GM21528 (cell line): ENCODE measurements at regions not wholly inside any gene's neighbourhood (a gene's known extent, or its start where the extent isn't known, plus 50 kb on each side); places are given as distances from the start of the nearest gene placed in this dataset.

ENCODE experiments used
- ATAC-seq: cut with Tn5 transposase; IDR thresholded peaks from one replicate; pipeline ENCODE4 v1.9.1; 2021; ENCODE audit warnings: mild to moderate bottlenecking, moderate library complexity; ENCODE audit not compliant: unreplicated experiment, low FRiP score

DNA sequence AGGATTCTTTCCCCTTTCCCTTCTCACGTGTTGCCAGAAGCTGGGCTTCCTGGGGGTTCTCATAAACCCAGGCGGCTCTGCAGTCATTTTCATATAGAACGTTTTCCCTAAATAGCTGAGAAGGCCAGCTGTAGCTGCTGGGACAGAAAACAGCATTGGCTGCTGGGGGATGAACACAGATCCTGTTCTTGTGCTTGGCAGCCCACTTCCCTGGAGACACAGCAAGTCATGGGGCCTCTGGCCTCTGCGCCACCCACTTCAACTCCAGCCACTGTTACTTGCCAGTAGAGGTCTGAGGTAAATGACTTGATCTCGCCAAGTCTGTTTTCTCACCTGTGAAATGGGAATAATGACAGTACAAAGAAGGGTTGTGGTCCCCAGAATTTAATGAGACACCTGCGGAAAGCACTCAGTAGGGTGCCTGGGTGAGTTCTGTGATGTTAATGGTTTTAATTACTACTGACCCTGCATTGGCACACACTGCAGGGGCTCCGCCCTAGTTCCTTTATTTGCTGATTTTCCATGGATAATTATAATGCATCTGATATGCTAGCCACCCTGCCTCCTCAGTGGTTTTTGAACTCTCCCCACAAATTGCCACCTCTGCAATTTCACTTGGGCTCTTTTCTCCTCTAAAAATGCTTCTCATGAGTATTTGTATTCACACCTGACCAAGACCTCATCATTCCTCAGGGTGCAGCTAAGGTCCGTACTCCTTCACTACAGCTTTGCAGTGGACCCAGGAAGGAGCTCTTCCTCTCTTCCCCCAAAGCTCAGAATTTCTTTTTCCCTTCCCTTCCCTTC, 274.7 kb downstream of the RPLP1 start:
- ATAC-seq: no peak

DNA sequence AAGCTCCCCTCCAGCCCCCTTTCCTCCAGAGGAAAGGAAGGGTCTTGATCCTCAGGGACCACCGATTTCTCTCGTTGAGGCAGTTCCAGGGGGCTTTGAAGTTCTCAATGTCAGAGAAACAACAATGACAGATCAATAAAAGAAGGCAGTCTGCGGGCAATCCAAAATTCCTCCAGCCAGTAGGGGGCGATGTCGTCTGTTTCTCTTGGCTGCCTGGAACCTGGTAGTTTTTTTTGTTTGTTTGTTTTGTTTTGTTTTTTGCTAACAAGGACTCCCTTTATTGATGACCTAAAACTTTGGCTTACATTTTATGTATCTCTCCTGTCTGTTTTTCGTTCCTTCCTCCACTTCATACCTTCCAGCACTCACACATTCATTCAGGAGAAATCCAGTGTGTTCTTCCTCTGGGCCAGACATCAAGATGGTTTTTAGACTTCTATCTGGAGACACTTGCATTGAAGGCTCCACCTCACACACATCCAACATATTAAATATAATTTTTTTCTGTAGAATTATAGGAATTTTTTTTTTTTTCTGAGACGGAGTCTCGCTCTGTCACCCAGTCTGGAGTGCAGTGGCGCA, 276.6 kb downstream of the RPLP1 start:
- ATAC-seq: no peak

- no peak for ATAC-seq
Measured at GRCh38 chr15:69730281-69731080, 277.9 kb downstream of the RPLP1 start.

- ATAC-seq: no peak
Measured at GRCh38 chr15:69731081-69731330, 278.4 kb downstream of the RPLP1 start.

DNA sequence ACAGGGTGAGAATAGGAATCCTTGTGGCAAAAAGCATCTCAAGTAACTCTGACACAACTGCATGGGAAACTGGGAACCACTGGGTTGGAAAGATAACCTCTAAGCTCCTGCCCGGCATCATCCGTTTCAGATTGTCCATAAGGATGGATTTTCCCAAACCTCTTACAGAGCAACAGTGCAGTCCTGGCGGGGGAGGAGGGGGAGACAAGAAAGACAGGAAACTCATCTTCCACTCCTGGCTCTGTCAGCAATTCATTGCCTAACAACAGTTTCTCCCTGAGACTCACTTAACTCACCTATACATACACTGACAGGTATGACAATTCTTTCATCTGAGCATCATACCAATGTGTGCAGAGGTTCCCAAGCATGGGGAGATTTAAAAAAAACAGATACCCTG, 279.0 kb downstream of the RPLP1 start:
- no peak for ATAC-seq

DNA sequence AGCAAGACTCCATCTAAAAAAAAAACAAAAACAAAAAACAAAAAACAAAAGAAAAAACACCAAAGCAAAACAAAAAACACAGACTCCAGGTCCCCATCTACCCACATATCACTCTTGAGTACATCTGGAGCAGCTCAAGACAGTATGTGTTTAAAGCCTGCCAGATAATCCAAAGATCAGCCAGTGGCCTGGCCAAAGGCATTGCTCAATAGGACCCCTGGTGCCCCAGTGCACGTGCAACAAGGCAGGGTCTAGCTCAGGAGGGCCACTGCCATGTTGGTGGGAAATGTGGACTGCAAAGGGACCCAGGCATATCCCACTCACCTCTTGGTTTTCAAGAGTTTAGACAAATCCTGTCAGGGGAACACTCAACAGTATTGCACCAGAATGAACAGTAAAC, 279.5 kb downstream of the RPLP1 start:
- no peak for ATAC-seq

DNA sequence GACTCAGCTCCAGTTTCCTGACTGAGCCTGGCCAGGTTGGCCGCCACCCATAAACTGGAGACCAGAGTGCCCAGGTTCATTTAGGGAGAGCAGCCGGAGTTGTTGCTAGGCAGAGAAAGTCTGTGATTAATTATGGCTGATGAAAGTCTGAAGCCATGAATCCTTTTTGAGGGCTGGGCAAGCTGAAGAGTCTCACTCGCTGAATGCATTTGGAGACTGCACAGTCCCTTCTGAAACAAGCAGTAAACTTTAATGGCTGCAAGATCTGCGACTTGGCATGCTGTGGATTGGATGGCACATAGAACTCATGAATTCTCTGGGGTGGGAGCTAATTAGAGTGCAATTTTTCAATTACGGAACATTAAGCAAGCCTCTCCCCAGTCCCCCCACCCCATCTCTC, 282.1 kb downstream of the RPLP1 start:
- no peak for ATAC-seq

DNA sequence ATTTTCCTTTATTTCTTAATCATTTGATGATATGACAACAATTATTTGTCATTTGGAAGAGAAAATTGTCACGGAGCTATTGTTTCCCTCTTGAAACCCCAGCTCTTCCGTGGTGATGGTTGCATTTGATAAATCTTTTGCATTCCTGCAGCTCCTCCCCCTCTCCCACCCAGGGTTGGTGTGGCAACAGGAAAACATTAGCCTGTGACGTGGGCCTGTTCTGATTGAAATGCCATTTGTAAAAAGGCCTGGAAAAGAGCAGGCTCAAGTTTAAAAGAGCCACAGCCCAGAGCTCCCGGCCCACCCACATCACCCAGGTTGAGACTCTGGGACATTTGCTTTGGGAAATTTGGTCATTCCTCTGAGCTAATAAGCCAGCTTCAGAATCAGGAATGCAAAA, 282.5 kb downstream of the RPLP1 start:
- no peak for ATAC-seq

GRCh38 chr15:69736161-69736560, 283.5 kb downstream of the RPLP1 start:
- no peak for ATAC-seq

DNA sequence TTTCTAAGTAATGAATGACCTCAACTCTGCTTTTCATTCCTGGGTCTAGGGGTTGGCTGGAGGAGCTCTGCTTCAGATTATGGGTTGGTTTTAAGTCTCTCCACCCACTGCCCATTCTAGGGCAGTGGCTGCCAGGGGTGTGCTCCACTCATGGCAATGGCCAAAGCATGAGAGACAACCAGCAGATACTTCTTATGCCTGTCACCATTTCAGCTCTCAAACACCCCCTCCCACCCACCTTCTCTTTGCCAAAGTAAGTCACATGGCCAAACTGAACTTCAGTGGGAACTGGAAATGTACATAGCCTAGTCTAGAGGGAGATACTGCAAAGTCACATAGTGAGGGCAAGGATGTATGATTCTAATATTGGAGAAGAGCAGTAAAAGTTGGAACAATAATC, 285.3 kb downstream of the RPLP1 start:
- no peak for ATAC-seq

- no peak for ATAC-seq
Measured at GRCh38 chr15:69740684-69741083, 288.1 kb downstream of the RPLP1 start.

DNA sequence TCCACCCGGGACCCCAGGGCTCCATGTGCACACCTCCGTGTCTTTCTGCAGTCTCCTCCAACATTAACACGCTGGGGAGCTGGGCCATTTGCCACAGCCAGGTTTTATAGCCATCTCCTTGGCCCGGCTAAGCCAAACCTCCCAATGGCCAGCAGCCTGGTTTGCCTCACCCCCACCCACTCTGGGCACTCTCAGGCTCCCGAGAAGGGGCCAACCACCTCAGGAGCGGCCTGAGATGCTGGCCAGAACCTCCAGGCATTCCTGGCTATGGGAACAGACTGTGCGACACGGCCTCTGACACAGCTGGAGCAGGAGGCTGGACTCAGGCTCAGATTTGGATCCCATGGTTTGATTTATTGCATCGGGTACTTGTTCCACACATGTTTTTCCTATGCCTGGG, 289.7 kb downstream of the RPLP1 start:
- ATAC-seq: no peak

DNA sequence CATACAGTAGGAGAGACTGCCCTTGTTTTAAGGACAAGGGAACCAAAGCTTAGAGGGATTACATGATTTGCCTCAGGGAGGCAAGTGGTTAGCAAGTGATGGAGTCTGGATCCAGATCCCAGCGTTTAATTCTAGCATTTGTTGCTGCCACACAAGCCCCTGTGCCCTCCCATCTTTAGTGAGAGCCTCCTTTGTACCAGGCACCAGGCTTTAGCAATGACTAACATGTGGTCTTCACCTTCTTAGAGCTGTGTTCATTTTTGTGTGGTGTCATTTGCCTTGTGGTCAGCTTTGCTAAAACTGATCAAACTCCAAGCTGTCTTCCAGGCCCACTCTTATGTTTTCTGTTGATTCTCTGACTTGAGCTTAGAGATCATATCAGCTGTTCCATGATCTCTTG, 290.5 kb downstream of the RPLP1 start:
- no peak for ATAC-seq

GRCh38 chr15:69744391-69745162, 292.0 kb downstream of the RPLP1 start:
- ATAC-seq: no peak

- ATAC-seq: no peak
Measured at GRCh38 chr15:69747193-69747592, 294.6 kb downstream of the RPLP1 start.

- no peak for ATAC-seq
Measured at GRCh38 chr15:69748131-69748530, 295.5 kb downstream of the RPLP1 start.

- ATAC-seq: no peak
Measured at GRCh38 chr15:69748576-69749185, 296.1 kb downstream of the RPLP1 start.

DNA sequence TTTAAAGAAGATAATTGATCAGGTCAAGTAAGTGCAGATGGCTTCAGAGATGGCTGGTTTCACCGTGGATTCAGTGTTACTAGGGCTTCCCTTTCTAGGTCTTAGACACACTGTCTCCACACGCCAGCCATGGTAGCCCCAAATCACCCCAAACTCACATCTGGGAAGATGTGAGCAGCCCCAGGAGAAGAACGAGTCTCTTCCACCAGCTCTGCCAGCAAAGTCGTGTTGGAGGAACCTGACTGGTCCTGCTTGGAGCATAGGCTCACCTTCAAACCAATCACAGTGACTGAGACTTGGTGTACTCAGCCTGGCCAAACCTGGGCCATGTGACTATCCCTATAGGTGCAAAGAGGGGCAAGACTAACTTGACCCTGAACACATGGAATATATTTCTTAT, 296.7 kb downstream of the RPLP1 start:
- no peak for ATAC-seq

GRCh38 chr15:69749797-69750196, 297.2 kb downstream of the RPLP1 start:
- ATAC-seq: no peak

- no peak for ATAC-seq
Measured at GRCh38 chr15:69750253-69750652, 297.6 kb downstream of the RPLP1 start.

- no peak for ATAC-seq
Measured at GRCh38 chr15:69751147-69751546, 298.5 kb downstream of the RPLP1 start.
